ENCODE measurements at regions not wholly inside any gene's neighbourhood (a gene's known extent, or its start where the extent isn't known, plus 50 kb on each side); places are given as distances from the start of the nearest gene placed in this dataset.

DNA sequence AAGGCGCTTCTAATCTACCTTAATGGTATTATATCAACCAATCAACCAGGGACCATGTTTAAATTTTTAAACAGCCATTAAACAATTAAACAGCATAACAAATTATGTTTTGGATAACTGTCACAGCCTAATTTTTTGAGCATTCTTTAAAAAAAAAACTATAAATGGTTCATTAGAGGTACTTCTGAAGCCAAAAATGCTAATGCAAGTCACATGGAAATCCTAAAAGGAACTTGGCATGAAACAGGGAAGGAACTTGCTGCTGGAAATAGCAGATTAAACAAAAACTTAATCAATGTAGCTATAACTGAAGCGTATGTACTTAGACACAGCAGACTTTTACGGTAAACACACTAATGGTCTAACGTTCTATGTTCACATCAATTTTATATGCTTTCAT, 190.2 kb upstream of the BTG1 start:
- in situ Hi-C loops (cut with MboI): no loop called here
- TF ChIP-seq, protein P1, sequence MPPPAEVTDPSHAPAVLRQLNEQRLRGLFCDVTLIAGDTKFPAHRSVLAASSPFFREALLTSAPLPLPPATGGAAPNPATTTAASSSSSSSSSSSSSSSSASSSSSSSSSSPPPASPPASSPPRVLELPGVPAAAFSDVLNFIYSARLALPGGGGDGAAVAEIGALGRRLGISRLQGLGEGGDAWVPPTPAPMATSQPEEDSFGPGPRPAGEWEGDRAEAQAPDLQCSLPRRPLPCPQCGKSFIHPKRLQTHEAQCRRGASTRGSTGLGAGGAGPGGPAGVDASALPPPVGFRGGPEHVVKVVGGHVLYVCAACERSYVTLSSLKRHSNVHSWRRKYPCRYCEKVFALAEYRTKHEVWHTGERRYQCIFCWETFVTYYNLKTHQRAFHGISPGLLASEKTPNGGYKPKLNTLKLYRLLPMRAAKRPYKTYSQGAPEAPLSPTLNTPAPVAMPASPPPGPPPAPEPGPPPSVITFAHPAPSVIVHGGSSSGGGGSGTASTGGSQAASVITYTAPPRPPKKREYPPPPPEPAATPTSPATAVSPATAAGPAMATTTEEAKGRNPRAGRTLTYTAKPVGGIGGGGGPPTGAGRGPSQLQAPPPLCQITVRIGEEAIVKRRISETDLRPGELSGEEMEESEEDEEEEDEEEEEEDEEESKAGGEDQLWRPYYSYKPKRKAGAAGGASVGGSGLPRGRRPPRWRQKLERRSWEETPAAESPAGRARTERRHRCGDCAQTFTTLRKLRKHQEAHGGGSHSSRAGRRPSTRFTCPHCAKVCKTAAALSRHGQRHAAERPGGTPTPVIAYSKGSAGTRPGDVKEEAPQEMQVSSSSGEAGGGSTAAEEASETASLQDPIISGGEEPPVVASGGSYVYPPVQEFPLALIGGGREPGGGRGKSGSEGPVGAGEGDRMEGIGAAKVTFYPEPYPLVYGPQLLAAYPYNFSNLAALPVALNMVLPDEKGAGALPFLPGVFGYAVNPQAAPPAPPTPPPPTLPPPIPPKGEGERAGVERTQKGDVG (CRISPR knock-in tag; IDR thresholded peaks at IDR 0.05): no peak
- TF ChIP-seq CHD1 (IDR thresholded peaks at IDR 0.05; ENCODE audit: low read depth, low read length): no peak
- no peak for TF ChIP-seq MYB (IDR thresholded peaks at IDR 0.05; ENCODE audit: borderline replicate concordance, low read depth, low read length)
- TF ChIP-seq, protein P2, sequence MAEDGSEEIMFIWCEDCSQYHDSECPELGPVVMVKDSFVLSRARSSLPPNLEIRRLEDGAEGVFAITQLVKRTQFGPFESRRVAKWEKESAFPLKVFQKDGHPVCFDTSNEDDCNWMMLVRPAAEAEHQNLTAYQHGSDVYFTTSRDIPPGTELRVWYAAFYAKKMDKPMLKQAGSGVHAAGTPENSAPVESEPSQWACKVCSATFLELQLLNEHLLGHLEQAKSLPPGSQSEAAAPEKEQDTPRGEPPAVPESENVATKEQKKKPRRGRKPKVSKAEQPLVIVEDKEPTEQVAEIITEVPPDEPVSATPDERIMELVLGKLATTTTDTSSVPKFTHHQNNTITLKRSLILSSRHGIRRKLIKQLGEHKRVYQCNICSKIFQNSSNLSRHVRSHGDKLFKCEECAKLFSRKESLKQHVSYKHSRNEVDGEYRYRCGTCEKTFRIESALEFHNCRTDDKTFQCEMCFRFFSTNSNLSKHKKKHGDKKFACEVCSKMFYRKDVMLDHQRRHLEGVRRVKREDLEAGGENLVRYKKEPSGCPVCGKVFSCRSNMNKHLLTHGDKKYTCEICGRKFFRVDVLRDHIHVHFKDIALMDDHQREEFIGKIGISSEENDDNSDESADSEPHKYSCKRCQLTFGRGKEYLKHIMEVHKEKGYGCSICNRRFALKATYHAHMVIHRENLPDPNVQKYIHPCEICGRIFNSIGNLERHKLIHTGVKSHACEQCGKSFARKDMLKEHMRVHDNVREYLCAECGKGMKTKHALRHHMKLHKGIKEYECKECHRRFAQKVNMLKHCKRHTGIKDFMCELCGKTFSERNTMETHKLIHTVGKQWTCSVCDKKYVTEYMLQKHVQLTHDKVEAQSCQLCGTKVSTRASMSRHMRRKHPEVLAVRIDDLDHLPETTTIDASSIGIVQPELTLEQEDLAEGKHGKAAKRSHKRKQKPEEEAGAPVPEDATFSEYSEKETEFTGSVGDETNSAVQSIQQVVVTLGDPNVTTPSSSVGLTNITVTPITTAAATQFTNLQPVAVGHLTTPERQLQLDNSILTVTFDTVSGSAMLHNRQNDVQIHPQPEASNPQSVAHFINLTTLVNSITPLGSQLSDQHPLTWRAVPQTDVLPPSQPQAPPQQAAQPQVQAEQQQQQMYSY (CRISPR knock-in tag; IDR thresholded peaks at IDR 0.05): no peak
- no peak for TF ChIP-seq TBL1XR1 (IDR thresholded peaks at IDR 0.05; ENCODE audit: low read depth, low read length)
- TF ChIP-seq KDM1A (IDR thresholded peaks at IDR 0.05; ENCODE audit: borderline replicate concordance): no peak
- TF ChIP-seq TCF12 (IDR thresholded peaks at IDR 0.05; ENCODE audit: low read depth, low read length): no peak
- no peak for TF ChIP-seq NFIC (IDR thresholded peaks at IDR 0.05; ENCODE audit: low read depth, low read length)
- no peak for TF ChIP-seq CBFB (IDR thresholded peaks at IDR 0.05; ENCODE audit: low read depth)
- no peak for TF ChIP-seq ZNF207 (IDR thresholded peaks at IDR 0.05; ENCODE audit: borderline replicate concordance)
- H3K36me3 ChIP-seq (ENCODE audit: control insufficient read depth in 2 of 2, insufficient read depth in 2 of 2, low read length in 1 of 2): no peaks in the 10 kb centered on the region; a peak in 2 of 4 replicates
- ChIA-PET POLR2A (no interaction called here), CTCF (interaction anchor here (0.8 to 1.1 kb wide), 3 partner anchors 14 to 27 kb away, joined by 3 to 4 read pairs (median 3); no protein-coding TSS in a partner anchor), SMC1A (ENCODE audit: uncharacterized antibody, unreplicated experiment) (interaction anchor here (0.7 to 1.2 kb wide), 4 partner anchors 25 to 313 kb away, joined by 3 to 4 read pairs (median 4); no protein-coding TSS in a partner anchor), RAD21 (ENCODE audit: unreplicated experiment) (interaction anchor here (1.0 kb wide), 1 partner anchor 127 kb away, joined by 3 read pairs; no protein-coding TSS in a partner anchor)
- no TSS peak for BruUV-seq (replicated peaks)
- H4K20me1 ChIP-seq (ENCODE audit: control insufficient read depth, insufficient read depth): no peaks in the 10 kb centered on the region
- no peaks in the 10 kb centered on the region for H3K4me1 ChIP-seq (ENCODE audit: control insufficient read depth, insufficient read depth, low read length)
- intact Hi-C loops (cut with micrococcal nuclease; ENCODE audit: unreplicated experiment): no loop called here
- no peak overlapping the region for H3K4me3 ChIP-seq
- DNase-seq (ENCODE audit: low read depth, low spot score) (no peak), ATAC-seq (no peak), FAIRE-seq (no peak)
- no peaks in the 10 kb centered on the region; the same call in 2 of the 3 replicates for H3K9me3 ChIP-seq (replicated peaks; ENCODE audit: control insufficient read depth, insufficient read depth, low read length)
- H3K79me2 ChIP-seq (ENCODE audit: control insufficient read depth, insufficient read depth, low read length): no peaks in the 10 kb centered on the region
- no peak overlapping the region for H3K9ac ChIP-seq (ENCODE audit: control insufficient read depth, insufficient read depth, low read length)
- no peak overlapping the region for H3K4me2 ChIP-seq (ENCODE audit: control insufficient read depth, insufficient read depth)
- H3K27me3 ChIP-seq (replicated peaks in 1 of 2; ENCODE audit: control insufficient read depth in 2 of 2, insufficient read depth in 2 of 2, low read length in 1 of 2): no peaks in the 10 kb centered on the region
- WGBS (ENCODE audit: insufficient coverage, insufficient replicate concordance, low lambda C conversion rate, missing lambda C conversion rate): 97% methylated on average over 4 of the region's 4 CpGs
- H2AFZ ChIP-seq (ENCODE audit: control insufficient read depth, low read depth, low read length): no peak overlapping the region
- H3K27ac ChIP-seq (ENCODE audit: control insufficient read depth, insufficient read depth): no peak overlapping the region

All from GM12878 (cell line).